Uterus (tissue), 3 donors: ENCODE measurements at regions not wholly inside any gene's neighbourhood (a gene's known extent, or its start where the extent isn't known, plus 50 kb on each side); places are given as distances from the start of the nearest gene placed in this dataset.

Experiments
- DNase-seq, 2 donors: peaks; one replicate each; pipeline ENCODE4 v3.0.0-alpha.2; 2019 to 2020
- H3K27ac ChIP-seq, 2 donors: fragments of 200-600 bp; sonication (generic); 1 replicate in 1 of 2; 2 replicates in 1 of 2; pipeline ENCODE4 v1.5.1; 2016 to 2018
- H3K27me3 ChIP-seq, 2 donors: fragments of 200-600 bp; sonication (generic); one replicate each; pipeline ENCODE4 v1.5.1; 2018 to 2019; ENCODE audit warnings: control low read depth in 1 of 2
- H3K36me3 ChIP-seq, 2 donors: fragments of 200-600 bp; sonication (generic); one replicate each; pipeline ENCODE4 v1.5.1; 2019; ENCODE audit warnings: control low read depth in 1 of 2
- H3K4me1 ChIP-seq, 2 donors: fragments of 200-600 bp; sonication (generic); one replicate each; pipeline ENCODE4 v1.5.1; 2018 to 2019; ENCODE audit warnings: control low read depth in 1 of 2
- H3K4me3 ChIP-seq, 2 donors: fragments of 200-600 bp; sonication (generic); 1 replicate in 1 of 2; 2 replicates in 1 of 2; pipeline ENCODE4 v1.5.1; 2018 to 2019; ENCODE audit warnings: mild to moderate bottlenecking in 1 of 2
- H3K9me3 ChIP-seq, 2 donors: fragments of 200-600 bp; sonication (generic); one replicate each; pipeline ENCODE4 v1.5.1; 2019; ENCODE audit warnings: control low read depth in 1 of 2
- CTCF ChIP-seq, 4 experiments: fragments of 200-600 bp in 2 of 4; fragments of 450-650 bp in 2 of 4; sonication (generic) in 2 of 4; IDR thresholded peaks; one replicate each; pipeline ENCODE4 v1.5.1; 2016 to 2019; ENCODE audit warnings: antibody characterized with exemption in 4 of 4, mild to moderate bottlenecking in 2 of 4, moderate library complexity in 1 of 4
- POLR2A ChIP-seq, 2 donors: fragments of 450-650 bp; IDR thresholded peaks; one replicate each; pipeline ENCODE4 v1.6.1; 2016; ENCODE audit warnings: antibody characterized with exemption in 2 of 2, mild to moderate bottlenecking in 1 of 2, moderate library complexity in 1 of 2
- intact Hi-C: fragments of 100-400 bp; cut with DNase I; formaldehyde crosslinking; loops from one replicate; pipeline ENCODE4 v1.15.1; 2023; ENCODE audit warnings: low total_unique reads
- donor health status: DM: yes; HTN: yes; CAD: no.

DNA sequence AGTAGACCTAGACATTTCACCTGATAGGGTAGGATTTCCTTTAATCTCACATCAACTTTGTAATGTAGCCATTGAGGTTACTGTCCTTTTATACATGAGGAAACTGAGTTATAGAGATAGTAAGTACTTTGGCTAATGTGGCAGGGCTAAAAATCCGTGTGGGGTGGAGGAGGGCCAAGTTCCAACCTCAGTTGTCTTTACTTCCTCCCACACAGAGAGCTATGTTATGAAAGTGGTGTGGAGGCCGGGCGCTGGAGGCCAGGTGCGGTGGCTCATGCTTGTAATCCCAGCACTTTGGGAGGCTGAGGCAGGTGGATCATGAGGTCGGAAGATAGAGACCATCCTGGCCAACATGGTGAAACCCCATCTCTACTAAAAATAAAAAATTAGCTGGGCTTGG lies 173.3 kb downstream of the PALM2AKAP2 start:
- TF ChIP-seq POLR2A (IDR thresholded peaks at IDR 0.05) (no peak), CTCF (IDR thresholded peaks at IDR 0.05) (no peak)
- DNase-seq = no peak
- intact Hi-C loops = no loop called here

DNA sequence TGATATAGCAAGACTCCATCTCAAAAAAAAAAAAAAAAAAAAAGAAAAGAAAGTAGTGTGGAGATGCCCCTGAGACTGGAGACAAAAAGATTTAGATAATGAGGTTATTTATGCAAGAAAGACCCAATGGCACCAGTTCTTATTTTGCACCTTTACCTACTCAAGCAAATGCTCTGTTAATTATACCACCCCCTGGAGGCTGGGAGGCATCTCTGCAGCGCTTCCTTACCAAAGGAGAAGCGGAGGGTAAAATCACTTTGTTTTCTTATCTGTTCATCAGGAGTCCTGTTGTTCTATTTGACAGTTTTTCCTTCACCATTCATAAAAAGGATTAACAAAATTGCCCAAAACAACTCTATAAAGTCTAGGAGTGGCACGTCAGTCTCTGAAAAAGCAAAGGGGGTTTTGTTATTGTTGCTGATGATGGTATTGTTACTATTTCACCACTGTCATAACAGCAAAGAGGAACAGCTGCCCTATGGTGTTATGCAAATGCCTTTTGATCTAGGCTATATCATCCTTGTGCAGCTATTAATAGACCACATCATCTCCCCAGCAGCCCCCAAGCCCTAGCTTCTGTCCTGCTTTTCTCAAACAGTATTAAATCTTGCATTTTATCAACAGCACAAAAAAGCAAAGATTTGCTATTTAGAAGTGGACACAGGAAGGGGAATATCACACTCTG lies 174.0 kb downstream of the PALM2AKAP2 start:
- no peaks in the 10 kb centered on the region for H3K4me1 ChIP-seq
- no peaks in the 10 kb centered on the region for H3K36me3 ChIP-seq
- H3K9me3 ChIP-seq = no peaks in the 10 kb centered on the region
- no peak overlapping the region for H3K4me3 ChIP-seq
- TF ChIP-seq POLR2A (IDR thresholded peaks at IDR 0.05) (no peak), CTCF (IDR thresholded peaks at IDR 0.05) (no peak)
- intact Hi-C loops = no loop called here
- no peaks in the 10 kb centered on the region for H3K27me3 ChIP-seq
- H3K27ac ChIP-seq = no peak overlapping the region
- no peak for DNase-seq

More for the DNA sequence above, 173.3 kb downstream of the PALM2AKAP2 start:
- Histone ChIP-seq H3K4me1 (no peaks in the 10 kb centered on the region), H3K9me3 (no peaks in the 10 kb centered on the region), H3K27me3 (no peaks in the 10 kb centered on the region), H3K4me3 (no peak overlapping the region), H3K27ac (no peak overlapping the region), H3K36me3 (no peaks in the 10 kb centered on the region)

GRCh38 chr9:109956717-109957440 lies 176.9 kb downstream of the PALM2AKAP2 start:
- Histone ChIP-seq H3K4me3 (no peak overlapping the region), H3K4me1 (no peaks in the 10 kb centered on the region), H3K27ac (no peak overlapping the region), H3K36me3 (no peaks in the 10 kb centered on the region), H3K9me3 (no peaks in the 10 kb centered on the region), H3K27me3 (no peaks in the 10 kb centered on the region)
- intact Hi-C loops = no loop called here
- no peak for DNase-seq
- TF ChIP-seq POLR2A (IDR thresholded peaks at IDR 0.05) (no peak), CTCF (IDR thresholded peaks at IDR 0.05) (no peak)

- TF ChIP-seq POLR2A (IDR thresholded peaks at IDR 0.05) = no peak
- TF ChIP-seq CTCF (IDR thresholded peaks at IDR 0.05) = no peak
- Histone ChIP-seq H3K4me3 (no peak overlapping the region), H3K27ac (no peak overlapping the region), H3K4me1 (no peaks in the 10 kb centered on the region), H3K36me3 (no peaks in the 10 kb centered on the region), H3K9me3 (no peaks in the 10 kb centered on the region), H3K27me3 (no peaks in the 10 kb centered on the region)
- no peak for DNase-seq
- intact Hi-C loops = no loop called here
Observed at GRCh38 chr9:109959679-109960078, 179.7 kb downstream of the PALM2AKAP2 start.

- Histone ChIP-seq H3K4me1 (no peaks in the 10 kb centered on the region), H3K27ac (no peak overlapping the region), H3K27me3 (no peaks in the 10 kb centered on the region), H3K9me3 (no peaks in the 10 kb centered on the region), H3K36me3 (no peaks in the 10 kb centered on the region), H3K4me3 (no peak overlapping the region)
- TF ChIP-seq POLR2A (IDR thresholded peaks at IDR 0.05) (no peak), CTCF (IDR thresholded peaks at IDR 0.05) (no peak)
- no peak for DNase-seq
- intact Hi-C loops = no loop called here
Observed at GRCh38 chr9:109961626-109962025, 181.6 kb downstream of the PALM2AKAP2 start.
